ENCODE measurements at regions not wholly inside any gene's neighbourhood (a gene's known extent, or its start where the extent isn't known, plus 50 kb on each side); places are given as distances from the start of the nearest gene placed in this dataset.

GRCh38 chr14:42028607-42029006 lies 421.9 kb downstream of the LRFN5 start:
- Histone ChIP-seq H3K4me2 (no peak overlapping the region), H3K79me2 (ENCODE audit: insufficient read depth, low read depth) (no peaks in the 10 kb centered on the region), H3K27ac (no peak overlapping the region), H2AFZ (ENCODE audit: low read depth) (no peak overlapping the region), H3K27me3 (ENCODE audit: insufficient read depth, low read depth) (no peaks in the 10 kb centered on the region), H3K9ac (no peak overlapping the region), H3K4me3 (IDR thresholded peaks at IDR 0.05; ENCODE audit: insufficient read depth, low read depth, low read length) (no peak overlapping the region), H3K4me1 (ENCODE audit: low read depth, poor library complexity, severe bottlenecking) (no peaks in the 10 kb centered on the region), H4K20me1 (ENCODE audit: insufficient read depth) (no peaks in the 10 kb centered on the region), H3K36me3 (ENCODE audit: insufficient read depth) (no peaks in the 10 kb centered on the region)
- no peak for TF ChIP-seq CTCF (conservative IDR thresholded peaks at IDR 0.05; ENCODE audit: low read depth, low read length)

- H2AFZ ChIP-seq (ENCODE audit: low read depth) = no peak overlapping the region
- H3K27me3 ChIP-seq (ENCODE audit: insufficient read depth, low read depth) = no peaks in the 10 kb centered on the region
- H4K20me1 ChIP-seq (ENCODE audit: insufficient read depth) = no peaks in the 10 kb centered on the region
- no peak for TF ChIP-seq CTCF (conservative IDR thresholded peaks at IDR 0.05; ENCODE audit: low read depth, low read length)
- no peak overlapping the region for H3K9ac ChIP-seq
- no peaks in the 10 kb centered on the region for H3K36me3 ChIP-seq (ENCODE audit: insufficient read depth)
- H3K4me2 ChIP-seq = no peak overlapping the region
- H3K4me1 ChIP-seq (ENCODE audit: low read depth, poor library complexity, severe bottlenecking) = no peaks in the 10 kb centered on the region
- no peak overlapping the region for H3K27ac ChIP-seq
- H3K4me3 ChIP-seq (IDR thresholded peaks at IDR 0.05; ENCODE audit: insufficient read depth, low read depth, low read length) = no peak overlapping the region
- no peaks in the 10 kb centered on the region for H3K79me2 ChIP-seq (ENCODE audit: insufficient read depth, low read depth)
Measured at GRCh38 chr14:42027271-42027670, 420.6 kb downstream of the LRFN5 start.

GRCh38 chr14:42023452-42023851 lies 416.8 kb downstream of the LRFN5 start:
- Histone ChIP-seq H3K4me2 (no peak overlapping the region), H3K27ac (no peak overlapping the region), H3K4me3 (IDR thresholded peaks at IDR 0.05; ENCODE audit: insufficient read depth, low read depth, low read length) (no peak overlapping the region), H3K79me2 (ENCODE audit: insufficient read depth, low read depth) (no peaks in the 10 kb centered on the region), H3K36me3 (ENCODE audit: insufficient read depth) (no peaks in the 10 kb centered on the region), H4K20me1 (ENCODE audit: insufficient read depth) (no peaks in the 10 kb centered on the region), H2AFZ (ENCODE audit: low read depth) (no peak overlapping the region), H3K27me3 (ENCODE audit: insufficient read depth, low read depth) (no peaks in the 10 kb centered on the region), H3K9ac (no peak overlapping the region), H3K4me1 (ENCODE audit: low read depth, poor library complexity, severe bottlenecking) (no peaks in the 10 kb centered on the region)
- TF ChIP-seq CTCF (conservative IDR thresholded peaks at IDR 0.05; ENCODE audit: low read depth, low read length) = no peak

GRCh38 chr14:42014301-42014700 lies 407.6 kb downstream of the LRFN5 start:
- H3K27me3 ChIP-seq (ENCODE audit: insufficient read depth, low read depth) = no peaks in the 10 kb centered on the region
- no peak overlapping the region for H3K4me2 ChIP-seq
- no peaks in the 10 kb centered on the region for H3K36me3 ChIP-seq (ENCODE audit: insufficient read depth)
- TF ChIP-seq CTCF (conservative IDR thresholded peaks at IDR 0.05; ENCODE audit: low read depth, low read length) = no peak
- no peak overlapping the region for H3K4me3 ChIP-seq (IDR thresholded peaks at IDR 0.05; ENCODE audit: insufficient read depth, low read depth, low read length)
- H2AFZ ChIP-seq (ENCODE audit: low read depth) = no peak overlapping the region
- H3K9ac ChIP-seq = no peak overlapping the region
- H4K20me1 ChIP-seq (ENCODE audit: insufficient read depth) = no peaks in the 10 kb centered on the region
- H3K4me1 ChIP-seq (ENCODE audit: low read depth, poor library complexity, severe bottlenecking) = no peaks in the 10 kb centered on the region
- H3K79me2 ChIP-seq (ENCODE audit: insufficient read depth, low read depth) = no peaks in the 10 kb centered on the region
- H3K27ac ChIP-seq = no peak overlapping the region

GRCh38 chr14:42013559-42013958 lies 406.9 kb downstream of the LRFN5 start:
- Histone ChIP-seq H3K27ac (no peak overlapping the region), H3K9ac (no peak overlapping the region), H3K36me3 (ENCODE audit: insufficient read depth) (no peaks in the 10 kb centered on the region), H3K4me2 (no peak overlapping the region), H3K79me2 (ENCODE audit: insufficient read depth, low read depth) (no peaks in the 10 kb centered on the region), H4K20me1 (ENCODE audit: insufficient read depth) (no peaks in the 10 kb centered on the region), H3K4me1 (ENCODE audit: low read depth, poor library complexity, severe bottlenecking) (no peaks in the 10 kb centered on the region), H3K27me3 (ENCODE audit: insufficient read depth, low read depth) (no peaks in the 10 kb centered on the region), H2AFZ (ENCODE audit: low read depth) (no peak overlapping the region), H3K4me3 (IDR thresholded peaks at IDR 0.05; ENCODE audit: insufficient read depth, low read depth, low read length) (no peak overlapping the region)
- TF ChIP-seq CTCF (conservative IDR thresholded peaks at IDR 0.05; ENCODE audit: low read depth, low read length) = no peak

Measured in KMS-11 (cell line).